Stimulated activated CD4-positive, alpha-beta T cell treated with anti-CD3 and anti-CD28 coated beads, Interleukin-15, amount 100 ng/mL, for 1 hour (primary cell): ENCODE measurements at regions not wholly inside any gene's neighbourhood (a gene's known extent, or its start where the extent isn't known, plus 50 kb on each side); places are given as distances from the start of the nearest gene placed in this dataset.

Experiments used
- DNase-seq, 2 donors: peaks; one replicate each; pipeline ENCODE4 v3.0.0-alpha.2; 2020; ENCODE audit warnings: low read depth in 1 of 2, low spot score in 1 of 2

GRCh38 chr6:105816847-105817246 is 269.3 kb upstream of the PRDM1 start:
- DNase-seq, result no peak

- DNase-seq, result no peak
Observed at GRCh38 chr6:105815661-105816555, 270.2 kb upstream of the PRDM1 start.

DNA sequence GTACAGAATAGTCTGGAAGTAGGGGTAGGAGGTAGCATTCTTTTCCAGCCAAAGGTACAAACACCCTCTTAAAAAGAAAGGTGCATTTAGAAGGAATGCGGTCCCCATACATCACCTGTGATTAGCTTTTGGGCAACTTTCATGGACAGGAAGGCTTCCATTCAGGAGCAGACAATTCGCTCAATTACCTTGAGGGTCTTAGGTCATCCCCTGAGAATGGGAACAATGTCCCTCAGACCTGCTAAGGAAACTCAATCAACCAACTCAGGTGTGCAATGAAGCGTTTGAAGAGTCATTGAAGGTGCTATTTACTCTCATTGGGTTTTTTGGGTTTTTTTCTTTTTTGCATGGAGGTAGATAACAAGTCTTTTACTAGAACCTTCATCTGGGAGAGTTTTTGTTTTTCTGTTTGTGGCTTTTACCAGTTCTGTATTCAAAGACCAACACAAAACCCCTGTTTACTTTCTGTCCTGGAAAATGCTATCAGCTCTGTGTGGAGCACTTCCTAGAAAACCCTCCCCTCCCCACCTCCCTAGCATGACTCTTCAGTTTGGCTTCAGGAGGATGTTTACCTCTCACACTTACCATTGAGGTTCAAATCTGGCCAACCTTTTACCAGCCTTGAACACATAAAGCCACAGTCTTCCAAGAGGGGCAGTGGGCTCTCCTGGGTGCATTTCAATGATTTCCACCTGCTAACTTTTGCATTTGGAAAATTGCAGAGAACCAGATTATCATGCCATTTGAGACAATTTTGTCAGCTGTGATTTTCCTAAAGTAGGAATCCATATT is 271.2 kb upstream of the PRDM1 start:
- no peak for DNase-seq

DNA sequence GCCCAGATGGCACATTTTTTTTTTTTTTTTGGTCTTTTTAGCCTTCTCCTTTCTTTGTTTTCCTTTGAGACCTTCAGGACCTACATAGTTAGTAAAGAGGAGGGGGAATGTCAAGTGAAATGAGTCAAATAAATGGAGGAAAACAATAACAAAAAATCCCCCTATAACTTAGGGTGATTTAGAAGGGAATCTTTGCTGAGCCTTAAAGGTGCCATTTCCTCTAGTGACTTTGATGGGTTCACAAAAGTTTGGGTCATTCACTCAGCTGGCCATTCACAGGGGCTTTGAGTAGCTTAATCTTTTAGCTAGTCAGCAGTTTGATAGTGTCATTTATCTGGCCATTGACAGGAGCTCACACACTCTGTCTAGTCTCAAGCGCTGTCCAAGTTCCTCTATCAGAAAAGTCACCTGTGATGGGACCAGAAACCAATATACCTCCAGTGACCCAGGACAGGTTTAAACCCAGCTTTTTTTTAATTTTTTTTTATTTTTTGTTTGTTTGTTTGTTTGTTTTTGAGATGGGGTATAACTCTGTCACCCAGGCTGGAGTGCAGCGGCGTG is 275.1 kb upstream of the PRDM1 start:
- DNase-seq, result no peak

DNA sequence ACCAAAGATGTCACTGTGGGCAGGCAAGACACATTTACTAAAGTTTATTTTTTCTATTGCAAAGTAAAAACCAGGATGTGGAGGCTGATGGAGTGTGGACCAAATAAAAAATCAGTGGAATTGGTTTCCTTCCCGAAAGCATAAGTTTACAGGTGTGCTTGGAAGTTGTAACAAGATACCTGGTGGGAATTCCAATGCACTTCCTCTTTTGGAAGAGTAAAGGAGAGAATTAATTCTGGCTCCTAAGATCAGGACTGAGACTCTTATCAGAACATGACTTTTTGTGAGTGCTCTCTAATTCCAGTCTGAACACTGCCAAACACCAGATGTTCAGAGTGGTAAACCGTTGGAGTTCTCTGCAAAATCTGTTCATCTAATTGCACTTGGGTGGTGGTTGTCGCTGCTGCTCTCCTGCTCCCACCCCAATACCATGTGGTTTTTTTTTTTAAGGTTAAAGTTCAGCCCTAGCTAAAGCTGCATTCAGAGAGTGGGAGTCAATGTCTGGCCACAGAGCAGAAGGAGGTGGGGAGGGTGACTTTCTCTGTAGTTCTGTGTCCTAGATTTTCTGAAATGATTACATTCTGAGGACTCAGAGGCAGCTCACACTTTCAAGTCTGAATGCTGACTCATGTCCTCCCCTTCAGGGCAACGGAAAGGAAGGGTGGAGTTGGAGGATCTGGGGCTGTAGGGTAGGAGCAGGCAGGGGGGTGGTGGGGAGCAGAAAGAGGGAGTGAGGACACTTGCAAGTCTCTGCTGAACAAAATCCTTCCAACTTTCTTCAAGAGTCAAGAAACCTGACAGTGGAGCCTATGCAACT is 275.8 kb upstream of the PRDM1 start:
- DNase-seq, result peak in 1 of 2 donors; percentile 14

GRCh38 chr6:105808571-105808970 is 277.6 kb upstream of the PRDM1 start:
- DNase-seq, result no peak

- no peak for DNase-seq
Observed at GRCh38 chr6:105807905-105808304, 278.2 kb upstream of the PRDM1 start.

GRCh38 chr6:105806486-105806920 is 279.6 kb upstream of the PRDM1 start:
- no peak for DNase-seq

DNA sequence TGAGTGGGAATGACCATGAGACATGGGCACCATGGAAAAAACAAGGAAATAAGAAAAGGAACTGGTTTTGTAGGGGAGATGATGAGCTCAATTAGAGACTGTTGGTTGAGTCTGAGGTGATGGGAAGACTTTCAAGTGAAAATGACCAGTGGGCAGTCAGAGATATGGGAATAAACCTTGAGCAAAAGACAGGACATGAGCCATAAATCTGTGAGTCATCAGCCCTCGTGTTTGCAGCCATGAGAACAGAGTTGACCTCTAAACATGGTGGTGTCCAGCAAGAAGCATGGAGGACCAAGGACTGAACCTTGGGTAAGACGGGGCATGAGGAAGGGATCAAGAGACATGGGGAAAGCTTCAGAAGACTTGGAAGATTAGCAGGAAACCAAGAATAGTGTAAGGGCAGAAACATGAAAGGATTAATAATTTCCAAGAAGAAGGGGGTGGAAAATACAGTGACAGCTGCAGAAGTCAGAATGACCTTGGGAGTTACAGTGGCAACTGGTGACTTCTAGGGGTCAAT is 280.6 kb upstream of the PRDM1 start:
- no peak for DNase-seq

DNA sequence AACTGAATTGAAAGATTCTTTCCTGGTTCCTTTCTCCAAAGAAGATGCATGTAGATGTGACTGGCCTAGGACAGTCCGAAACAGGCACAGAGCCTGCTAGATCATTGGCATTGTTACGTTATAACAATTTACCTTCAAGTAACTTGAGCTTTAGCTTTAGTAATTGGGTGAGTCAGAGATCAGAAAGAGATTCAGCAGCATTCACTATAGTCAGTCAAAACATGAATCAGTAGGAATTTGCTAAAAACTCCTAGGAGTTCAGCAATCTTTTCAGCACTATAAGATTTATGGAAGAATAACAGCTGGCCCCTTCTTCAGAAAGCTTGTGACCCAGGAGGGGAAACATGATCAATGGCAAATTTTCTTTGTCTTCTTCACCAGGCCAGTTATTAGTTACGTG is 281.7 kb upstream of the PRDM1 start:
- no peak for DNase-seq

- no peak for DNase-seq
Observed at GRCh38 chr6:105804000-105804399, 282.1 kb upstream of the PRDM1 start.

- no peak for DNase-seq
Observed at GRCh38 chr6:105803442-105803841, 282.7 kb upstream of the PRDM1 start.

- DNase-seq, result no peak
Observed at GRCh38 chr6:105802703-105803102, 283.4 kb upstream of the PRDM1 start.

- DNase-seq, result no peak
Observed at GRCh38 chr6:105800871-105801270, 285.3 kb upstream of the PRDM1 start.

- DNase-seq, result no peak
Observed at GRCh38 chr6:105800398-105800797, 285.7 kb upstream of the PRDM1 start.

GRCh38 chr6:105799056-105799455 is 287.1 kb upstream of the PRDM1 start:
- DNase-seq, result no peak

GRCh38 chr6:105797983-105798453 is 288.1 kb upstream of the PRDM1 start:
- no peak for DNase-seq

- DNase-seq, result no peak
Observed at GRCh38 chr6:105797286-105797979, 288.7 kb upstream of the PRDM1 start.

DNA sequence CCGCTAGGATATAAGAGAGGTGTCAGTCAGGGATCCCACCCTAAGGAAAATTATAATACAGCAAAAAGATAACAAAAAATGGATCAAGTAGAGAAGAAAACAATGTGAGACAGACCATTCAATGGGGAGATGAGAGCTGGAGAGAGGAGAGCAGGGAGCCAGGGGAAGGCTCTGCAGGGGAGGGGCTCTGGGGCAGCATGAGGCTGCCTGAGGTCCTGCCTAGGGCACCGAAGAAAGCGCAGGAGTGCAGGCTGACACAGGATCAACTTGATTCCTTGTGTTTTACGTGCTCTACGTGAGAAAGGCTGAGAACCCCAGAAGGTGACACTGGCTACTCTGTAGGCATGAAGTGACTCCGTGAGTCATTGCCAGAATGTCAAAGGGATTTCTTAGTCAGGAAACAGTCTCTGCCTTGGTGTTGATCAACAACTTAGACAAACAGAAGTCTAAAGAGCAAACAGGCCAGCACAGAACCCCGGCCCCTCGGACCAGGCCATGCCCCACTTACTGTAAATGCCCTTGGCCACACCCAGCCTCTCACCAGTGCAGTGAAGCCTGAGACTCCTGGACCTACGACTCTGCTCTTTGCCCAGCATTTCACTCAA is 290.1 kb upstream of the PRDM1 start:
- no peak for DNase-seq

GRCh38 chr6:105795366-105795765 is 290.8 kb upstream of the PRDM1 start:
- no peak for DNase-seq
